HepG2 (cell line): ENCODE measurements at regions not wholly inside any gene's neighbourhood (a gene's known extent, or its start where the extent isn't known, plus 50 kb on each side); places are given as distances from the start of the nearest gene placed in this dataset.

Experiments used
- ATAC-seq: fragments of 200-7000 bp; cut with Tn5 transposase; 3 replicates; pipeline ENCODE4 v1.9.1; 2020; ENCODE audit warnings: mild to moderate bottlenecking, moderate library complexity
- BruUV-seq: library from RNA; stranded (reverse); fragments of 400-500 nt; replicated peaks from 2 replicates; lab custom pipeline; 2021; lab: Mats Ljungman, UMichigan
- CTCF ChIA-PET: fragments of 300-600 bp; formaldehyde crosslinking; extraction: SDS; loops from one replicate; lab custom pipeline; 2021; ENCODE audit warnings: low total read pairs, inconsistent platforms, low intra/inter-chr PET ratio; lab: Yijun Ruan, JAX
- POLR2A ChIA-PET: fragments of 350-600 bp; sonication (Branson Sonifier 250); formaldehyde crosslinking; loops from one replicate; lab custom pipeline; 2020; ENCODE audit warnings: antibody characterized with exemption, inconsistent platforms; lab: Yijun Ruan, JAX
- DNase-seq: peaks from one replicate; pipeline ENCODE4 v3.0.0-alpha.2; 2015; ENCODE audit warnings: low spot score
- FAIRE-seq: peaks from 3 replicates; lab custom pipeline; 2011; peaks lifted over from hg19 to GRCh38; lab: Jason Lieb, UNC
- H2AFZ ChIP-seq: one replicate; pipeline ENCODE4 v1.6.1; 2011; ENCODE audit warnings: low read length, inconsistent platforms
- H3K27ac ChIP-seq: fragments of 300-600 bp; 3 replicates; pipeline ENCODE4 v1.8.0; 2011; ENCODE audit warnings: mixed run types, mild to moderate bottlenecking, mixed read lengths, low read length, inconsistent platforms; ENCODE audit not compliant: insufficient read depth; ENCODE audit errors: extremely low read length
- H3K27me3 ChIP-seq, 2 experiments: fragments of 200-600 bp in 1 of 2; 2 replicates in 1 of 2; 3 replicates in 1 of 2; pipeline versions ENCODE4 v1.6.0 to v1.8.0; 2011; ENCODE audit warnings: low read length in 2 of 2, mild to moderate bottlenecking in 2 of 2, moderate library complexity in 2 of 2, inconsistent platforms in 1 of 2; ENCODE audit not compliant: insufficient read depth in 2 of 2, control insufficient read depth in 1 of 2
- H3K36me3 ChIP-seq, 2 experiments: fragments of 200-600 bp in 1 of 2; replicated peaks in 1 of 2; 2 replicates in 1 of 2; 3 replicates in 1 of 2; pipeline versions ENCODE4 v1.5.1 to v1.8.0; 2011; ENCODE audit warnings: low read length in 2 of 2, inconsistent platforms in 1 of 2; ENCODE audit not compliant: insufficient read depth in 2 of 2, control insufficient read depth in 1 of 2
- H3K4me1 ChIP-seq: 2 replicates; pipeline ENCODE4 v1.5.1; 2012; ENCODE audit warnings: low read length, inconsistent platforms; ENCODE audit not compliant: insufficient read depth
- H3K4me2 ChIP-seq: 2 replicates; pipeline ENCODE4 v1.6.0; 2011; ENCODE audit warnings: low read depth, low read length, inconsistent platforms
- H3K4me3 ChIP-seq, 3 experiments: fragments of 200-600 bp in 1 of 3; sonication (generic), shearing (Covaris generic) in 1 of 3; replicated peaks in 1 of 3; 2 replicates each; pipeline ENCODE4 v1.5.1; 2011 to 2016; ENCODE audit warnings: low read length in 3 of 3, inconsistent platforms in 2 of 3, low read depth in 2 of 3, mild to moderate bottlenecking in 2 of 3, control low read depth in 1 of 3, mixed read lengths in 1 of 3; ENCODE audit not compliant: insufficient read depth in 1 of 3
- H3K79me2 ChIP-seq: one replicate; pipeline ENCODE4 v1.6.1; 2011; ENCODE audit warnings: low read length, inconsistent platforms; ENCODE audit not compliant: insufficient read depth
- H3K9ac ChIP-seq: 2 replicates; pipeline ENCODE4 v1.6.0; 2011; ENCODE audit warnings: mild to moderate bottlenecking, low read depth, low read length, inconsistent platforms; ENCODE audit not compliant: insufficient read depth
- H3K9me3 ChIP-seq: 2 replicates; pipeline ENCODE4 v1.5.1; 2012; ENCODE audit warnings: mild to moderate bottlenecking, low read length
- H4K20me1 ChIP-seq: 2 replicates; pipeline ENCODE4 v1.6.0; 2011; ENCODE audit warnings: inconsistent platforms, mild to moderate bottlenecking, low read length, moderate library complexity; ENCODE audit not compliant: insufficient read depth
- CENPT ChIP-seq: sonication (generic); formaldehyde crosslinking; IDR thresholded peaks from 2 replicates; pipeline ENCODE4 v1.8.0; 2022; ENCODE audit warnings: low read depth, mild to moderate bottlenecking, moderate library complexity, missing genetic modification reagents
- HMGXB3 ChIP-seq: sonication (generic); formaldehyde crosslinking; IDR thresholded peaks from 2 replicates; pipeline ENCODE4 v1.4.0; 2020; ENCODE audit warnings: missing genetic modification reagents, borderline replicate concordance
- MAF1 ChIP-seq: sonication (generic); formaldehyde crosslinking; IDR thresholded peaks from 2 replicates; pipeline ENCODE4 v1.5.0; 2020; ENCODE audit warnings: missing genetic modification reagents, borderline replicate concordance
- NONO ChIP-seq, 2 experiments: fragments of 450-650 bp in 1 of 2; sonication (generic) in 1 of 2; formaldehyde crosslinking in 1 of 2; IDR thresholded peaks in 1 of 2; conservative IDR thresholded peaks in 1 of 2; 2 replicates each; pipeline versions ENCODE4 v1.6.1 to v1.8.0; 2017 to 2022; ENCODE audit warnings: mild to moderate bottlenecking in 1 of 2, missing genetic modification reagents in 1 of 2, moderate library complexity in 1 of 2
- SNAI1 ChIP-seq: sonication (generic); formaldehyde crosslinking; IDR thresholded peaks from 2 replicates; pipeline ENCODE4 v1.5.0; 2020; ENCODE audit warnings: mild to moderate bottlenecking, missing genetic modification reagents, borderline replicate concordance
- TRAFD1 ChIP-seq: sonication (generic); formaldehyde crosslinking; IDR thresholded peaks from 2 replicates; pipeline ENCODE4 v1.5.1; 2020; ENCODE audit warnings: missing genetic modification reagents, mild to moderate bottlenecking, borderline replicate concordance
- U2AF1 ChIP-seq: fragments of 200-400 bp; formaldehyde crosslinking; optimal IDR thresholded peaks from 2 replicates; pipeline ENCODE3; 2017; ENCODE audit warnings: mild to moderate bottlenecking, low read depth, low read length
- ZNF281 ChIP-seq: sonication (generic); formaldehyde crosslinking; IDR thresholded peaks from 2 replicates; pipeline ENCODE4 v1.4.0; 2020; ENCODE audit warnings: missing genetic modification reagents, borderline replicate concordance
- ZNF788 ChIP-seq: sonication (generic); formaldehyde crosslinking; IDR thresholded peaks from 2 replicates; pipeline ENCODE4 v1.5.0; 2020; ENCODE audit warnings: mild to moderate bottlenecking, missing genetic modification reagents, borderline replicate concordance
- ZNF879 ChIP-seq: sonication (generic); formaldehyde crosslinking; IDR thresholded peaks from 2 replicates; pipeline ENCODE4 v1.8.1; 2023; ENCODE audit warnings: missing genetic modification reagents
- WGBS: methylation state at CpG from one replicate; pipeline ENCODE4 v1.1.6; 2017; ENCODE audit warnings: low lambda C conversion rate; 5-methylcytosine and 5-hydroxymethylcytosine counted together
- in situ Hi-C: cut with HindIII; loops from 2 replicates; pipeline ENCODE4 v1.10.0; 2017; ENCODE audit warnings: low pct_unique_long_range_greater_than_20kb; ENCODE audit not compliant: extremely low pct_ligation_motif_present
- intact Hi-C: fragments of 100-400 bp; cut with micrococcal nuclease; formaldehyde crosslinking; loops from one replicate; pipeline ENCODE4 v1.10.0; 2022; ENCODE audit not compliant: unreplicated experiment

GRCh38 chr3:72579191-72579580 lies 269.1 kb downstream of the SHQ1 start (continued):
- no peak for TF ChIP-seq U2AF1
- TF ChIP-seq ZNF788 (CRISPR knock-in tag) = no peak
- TF ChIP-seq ZNF879 (CRISPR knock-in tag) = no peak
- TF ChIP-seq CENPT (CRISPR knock-in tag) = no peak
- TF ChIP-seq NONO (IDR thresholded peaks at IDR 0.05) = no peak
- TF ChIP-seq NONO (CRISPR knock-in tag; conservative IDR thresholded peaks at IDR 0.05) = peak; percentile 12; the same call in 1 of the 2 replicates
- no peak for TF ChIP-seq TRAFD1

- ATAC-seq (no peak), FAIRE-seq (no peak), DNase-seq (no peak)
- 98% methylated on average over 6 of the region's 6 CpGs for WGBS
- peaks cover 92% of the 10 kb centered on the region for H3K4me1 ChIP-seq
- BruUV-seq = no TSS peak
- no peaks in the 10 kb centered on the region for H3K36me3 ChIP-seq
- no peak overlapping the region for H3K4me2 ChIP-seq
- H3K27ac ChIP-seq = no peak overlapping the region
- ChIA-PET POLR2A (interaction anchor here (5.5 kb wide), 1 partner anchor 14 kb away, joined by 46 read pairs; no protein-coding TSS in a partner anchor), CTCF (no interaction called here)
- no peaks in the 10 kb centered on the region for H3K9me3 ChIP-seq
- H4K20me1 ChIP-seq = no peaks in the 10 kb centered on the region
- H3K9ac ChIP-seq = no peak overlapping the region
- in situ Hi-C loops = no loop called here
- no peak overlapping the region for H3K4me3 ChIP-seq
- intact Hi-C loops = no loop called here
- TF ChIP-seq HMGXB3 (CRISPR knock-in tag) = no peak
- TF ChIP-seq ZNF281 (CRISPR knock-in tag) = no peak
- no peak for TF ChIP-seq MAF1
- no peak for TF ChIP-seq SNAI1 (CRISPR knock-in tag)
- H3K27me3 ChIP-seq = no peaks in the 10 kb centered on the region
- no peaks in the 10 kb centered on the region for H3K79me2 ChIP-seq
- no peak overlapping the region for H2AFZ ChIP-seq
Measured at GRCh38 chr3:72577190-72577589, 271.1 kb downstream of the SHQ1 start.
